HUES6 (cell line): ENCODE measurements at regions not wholly inside any gene's neighbourhood (a gene's known extent, or its start where the extent isn't known, plus 50 kb on each side); places are given as distances from the start of the nearest gene placed in this dataset.
"Not testable (repeated sequence)": the region's sequence is repeated elsewhere in the genome, so short reads cannot be mapped to it uniquely, and the experiment has no call there.

Experiments used
- H3K27ac ChIP-seq: 2 replicates; pipeline ENCODE4 v1.7.0; 2013; ENCODE audit warnings: low read depth, mild to moderate bottlenecking, low read length, inconsistent platforms
- H3K27me3 ChIP-seq: 2 replicates; pipeline ENCODE4 v1.6.1; 2013; ENCODE audit warnings: low read length; ENCODE audit not compliant: control insufficient read depth, insufficient read depth
- H3K36me3 ChIP-seq: 2 replicates; pipeline ENCODE4 v1.6.1; 2013; ENCODE audit warnings: low read length; ENCODE audit not compliant: control insufficient read depth, insufficient read depth
- H3K4me1 ChIP-seq: 2 replicates; pipeline ENCODE4 v1.6.1; 2013; ENCODE audit warnings: low read length; ENCODE audit not compliant: control insufficient read depth, insufficient read depth
- H3K4me3 ChIP-seq: 2 replicates; pipeline ENCODE4 v1.5.1; 2013; ENCODE audit warnings: low read depth, low read length
- H3K9ac ChIP-seq: one replicate; pipeline ENCODE4 v1.6.1; 2013; ENCODE audit warnings: mild to moderate bottlenecking, low read length
- H3K9me3 ChIP-seq: 2 replicates; pipeline ENCODE4 v1.6.1; 2013; ENCODE audit warnings: low read depth, low read length; ENCODE audit not compliant: control insufficient read depth, insufficient read depth

DNA sequence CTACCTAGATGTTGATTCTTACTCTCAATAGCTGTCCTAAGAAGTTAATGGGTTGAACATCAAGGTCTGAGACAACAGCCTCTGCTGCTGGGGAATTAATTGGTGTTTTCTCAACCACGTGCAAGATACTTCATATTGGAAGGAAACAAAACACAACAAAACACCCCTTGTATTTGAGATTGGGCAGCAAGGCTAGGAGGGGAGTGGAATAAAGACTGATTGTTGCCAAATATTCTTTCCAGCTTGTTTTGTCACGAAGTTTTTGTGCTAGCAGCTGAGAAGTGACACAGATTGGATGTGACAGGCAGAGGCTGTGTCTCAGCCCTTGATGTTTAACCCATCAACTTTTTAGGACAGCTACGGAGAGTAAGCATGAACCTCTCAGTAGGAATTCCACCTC, 808.4 kb downstream of the IGSF11 start:
- no peak overlapping the region for H3K9ac ChIP-seq
- H3K9me3 ChIP-seq: no peaks in the 10 kb centered on the region
- no peak overlapping the region for H3K27ac ChIP-seq
- H3K4me3 ChIP-seq: no peak overlapping the region
- no peaks in the 10 kb centered on the region for H3K4me1 ChIP-seq
- H3K36me3 ChIP-seq: no peaks in the 10 kb centered on the region
- no peaks in the 10 kb centered on the region for H3K27me3 ChIP-seq

DNA sequence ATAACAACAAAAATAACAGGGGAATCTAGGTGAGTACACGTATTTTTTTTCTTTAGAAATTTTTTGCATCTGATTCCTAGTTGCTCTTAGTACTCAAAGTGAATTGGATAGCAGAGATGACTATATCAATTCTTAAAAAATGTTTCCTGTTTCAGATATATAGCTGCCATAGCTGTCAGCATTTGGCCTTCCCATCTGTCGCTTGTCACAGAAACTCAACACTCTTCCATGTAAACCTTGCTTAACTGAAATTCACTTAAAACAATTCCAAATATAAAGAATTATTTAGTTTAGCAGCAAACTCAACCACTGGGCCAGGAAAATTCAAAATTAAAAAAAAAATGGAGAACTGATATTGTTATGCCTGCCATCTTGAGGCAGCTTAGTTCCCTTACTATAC, 807.5 kb downstream of the IGSF11 start:
- Histone ChIP-seq H3K9ac (no peak overlapping the region), H3K4me1 (no peaks in the 10 kb centered on the region), H3K4me3 (no peak overlapping the region), H3K9me3 (no peaks in the 10 kb centered on the region), H3K36me3 (no peaks in the 10 kb centered on the region), H3K27ac (no peak overlapping the region), H3K27me3 (no peaks in the 10 kb centered on the region)

GRCh38 chr3:118228151-118228550, 806.5 kb downstream of the IGSF11 start:
- H3K4me3 ChIP-seq: no peak overlapping the region
- no peak overlapping the region for H3K27ac ChIP-seq
- no peaks in the 10 kb centered on the region for H3K36me3 ChIP-seq
- no peaks in the 10 kb centered on the region for H3K27me3 ChIP-seq
- no peaks in the 10 kb centered on the region for H3K4me1 ChIP-seq
- no peak overlapping the region for H3K9ac ChIP-seq
- no peaks in the 10 kb centered on the region for H3K9me3 ChIP-seq

GRCh38 chr3:118229196-118229595, 805.5 kb downstream of the IGSF11 start:
- no peak overlapping the region for H3K9ac ChIP-seq

GRCh38 chr3:118231578-118231977, 803.1 kb downstream of the IGSF11 start:
- no peaks in the 10 kb centered on the region for H3K27me3 ChIP-seq
- no peaks in the 10 kb centered on the region for H3K4me1 ChIP-seq
- no peak overlapping the region for H3K27ac ChIP-seq
- H3K4me3 ChIP-seq: no peak overlapping the region
- H3K9ac ChIP-seq: no peak overlapping the region
- H3K9me3 ChIP-seq: no peaks in the 10 kb centered on the region
- H3K36me3 ChIP-seq: no peaks in the 10 kb centered on the region

More at GRCh38 chr3:118229196-118229595, 805.5 kb downstream of the IGSF11 start:
- Histone ChIP-seq H3K27me3 (no peaks in the 10 kb centered on the region), H3K4me1 (no peaks in the 10 kb centered on the region), H3K4me3 (no peak overlapping the region), H3K36me3 (no peaks in the 10 kb centered on the region), H3K27ac (no peak overlapping the region), H3K9me3 (no peaks in the 10 kb centered on the region)

- Histone ChIP-seq H3K4me1 (no peaks in the 10 kb centered on the region), H3K4me3 (no peak overlapping the region), H3K36me3 (no peaks in the 10 kb centered on the region), H3K9ac (no peak overlapping the region), H3K9me3 (no peaks in the 10 kb centered on the region), H3K27me3 (no peaks in the 10 kb centered on the region), H3K27ac (no peak overlapping the region)
These were observed 795.4 kb downstream of the IGSF11 start for GRCh38 chr3:118239253-118239652.

DNA sequence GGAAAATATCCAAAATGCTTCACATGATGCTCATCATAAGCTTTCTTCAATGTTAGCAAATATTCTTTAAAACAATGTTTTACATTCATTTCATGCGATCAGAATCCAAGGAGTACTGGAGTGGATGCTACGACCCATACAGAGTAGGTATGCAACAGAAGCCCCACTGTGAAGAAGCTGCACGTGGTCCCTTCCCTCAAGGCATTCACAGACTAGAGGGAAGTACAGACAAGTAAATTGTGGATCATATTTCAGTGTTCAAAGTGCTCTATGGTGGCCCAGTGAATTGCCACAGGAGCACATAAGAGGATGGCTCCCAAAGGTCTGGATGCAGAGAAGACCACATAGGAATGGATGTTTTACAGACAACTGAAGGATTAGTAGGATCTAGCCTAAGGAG, 789.9 kb downstream of the IGSF11 start:
- Histone ChIP-seq H3K9me3 (no peaks in the 10 kb centered on the region), H3K27ac (no peak overlapping the region), H3K36me3 (no peaks in the 10 kb centered on the region), H3K4me1 (no peaks in the 10 kb centered on the region), H3K9ac (no peak overlapping the region), H3K27me3 (no peaks in the 10 kb centered on the region), H3K4me3 (no peak overlapping the region)

GRCh38 chr3:118245312-118245711, 789.3 kb downstream of the IGSF11 start:
- Histone ChIP-seq H3K9ac (no peak overlapping the region), H3K27me3 (no peaks in the 10 kb centered on the region), H3K9me3 (no peaks in the 10 kb centered on the region), H3K27ac (no peak overlapping the region), H3K4me3 (no peak overlapping the region), H3K36me3 (no peaks in the 10 kb centered on the region), H3K4me1 (no peaks in the 10 kb centered on the region)

- H3K27me3 ChIP-seq, H3K9ac ChIP-seq, H3K27ac ChIP-seq, H3K4me1 ChIP-seq, H3K4me3 ChIP-seq, H3K36me3 ChIP-seq: not testable (repeated sequence)
- H3K9me3 ChIP-seq: peaks cover 13% of the 10 kb centered on the region; the same call in 1 of the 2 replicates
These were observed 775.8 kb downstream of the IGSF11 start for GRCh38 chr3:118258850-118259249.

DNA sequence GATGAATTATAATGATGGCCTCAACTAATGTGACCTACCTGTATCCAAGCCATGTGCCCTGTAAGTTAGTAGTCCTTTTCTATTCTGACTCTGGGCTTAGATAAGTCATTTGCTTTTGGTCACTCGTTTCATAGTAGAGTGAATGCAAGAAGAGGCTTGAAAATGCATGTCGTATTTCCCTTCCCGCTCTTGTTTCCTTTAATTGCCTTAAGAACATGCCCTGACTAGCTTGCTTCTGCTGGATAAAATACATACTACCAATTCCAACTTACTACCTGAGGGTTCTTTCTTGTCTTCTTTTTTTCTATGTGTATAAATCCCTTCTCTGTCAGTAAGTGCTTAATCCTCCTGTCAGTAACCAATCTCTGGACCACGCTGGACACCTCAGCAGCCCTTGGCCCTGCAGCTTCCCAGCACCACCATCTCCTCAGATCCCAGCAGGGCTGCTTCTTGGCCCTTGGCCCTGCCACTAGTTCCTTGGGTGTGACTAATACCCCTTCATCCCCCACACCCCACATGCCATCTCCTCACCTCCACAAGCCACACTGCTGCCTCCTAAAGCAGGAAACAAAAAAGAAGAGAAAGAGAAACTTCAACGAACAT, 771.7 kb downstream of the IGSF11 start:
- no peaks in the 10 kb centered on the region for H3K36me3 ChIP-seq
- no peak overlapping the region for H3K4me3 ChIP-seq
- peaks cover 12% of the 10 kb centered on the region; the same call in 1 of the 2 replicates for H3K9me3 ChIP-seq
- no peaks in the 10 kb centered on the region for H3K27me3 ChIP-seq
- no peak overlapping the region for H3K9ac ChIP-seq
- H3K4me1 ChIP-seq: no peaks in the 10 kb centered on the region
- H3K27ac ChIP-seq: no peak overlapping the region

DNA sequence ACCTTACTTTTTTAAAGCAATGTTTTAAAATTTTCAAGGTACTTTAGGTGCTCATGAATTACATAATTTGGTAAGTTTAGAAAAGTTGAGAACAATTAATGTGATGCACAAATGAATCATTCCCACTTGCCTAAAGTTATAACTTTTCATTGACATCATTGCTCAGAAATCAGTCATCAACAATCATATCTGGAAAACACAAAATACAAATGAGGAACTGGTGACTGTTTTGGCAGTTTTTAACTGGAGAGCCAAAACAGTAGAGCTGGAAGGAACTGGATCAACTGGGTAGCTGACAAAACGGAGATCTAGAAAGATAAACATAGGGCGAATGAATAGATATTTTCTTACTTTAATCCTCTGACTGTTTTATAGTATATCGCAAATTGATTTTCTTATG, 767.1 kb downstream of the IGSF11 start:
- Histone ChIP-seq H3K27ac (no peak overlapping the region), H3K9me3 (peaks cover 6% of the 10 kb centered on the region; the same call in 1 of the 2 replicates), H3K4me1 (no peaks in the 10 kb centered on the region), H3K36me3 (no peaks in the 10 kb centered on the region), H3K9ac (no peak overlapping the region), H3K4me3 (no peak overlapping the region), H3K27me3 (no peaks in the 10 kb centered on the region)
